ENCODE measurements at regions not wholly inside any gene's neighbourhood (a gene's known extent, or its start where the extent isn't known, plus 50 kb on each side); places are given as distances from the start of the nearest gene placed in this dataset.
"Not testable (repeated sequence)": the region's sequence is repeated elsewhere in the genome, so short reads cannot be mapped to it uniquely, and the experiment has no call there.

- DNase-seq (ENCODE audit: low read depth in 2 of 2), result no peak
Measured at GRCh38 chr2:234695981-234696380, 199.1 kb upstream of the ARL4C start.

GRCh38 chr2:234694244-234695013 is 197.5 kb upstream of the ARL4C start:
- DNase-seq (ENCODE audit: low read depth in 2 of 2), result no peak

GRCh38 chr2:234693681-234694190 is 196.9 kb upstream of the ARL4C start:
- not testable (repeated sequence) for DNase-seq (ENCODE audit: low read depth in 2 of 2)

- not testable (repeated sequence) for DNase-seq (ENCODE audit: low read depth in 2 of 2)
Measured at GRCh38 chr2:234693191-234693590, 196.3 kb upstream of the ARL4C start.

GRCh38 chr2:234691968-234692955 is 195.4 kb upstream of the ARL4C start:
- DNase-seq (ENCODE audit: low read depth in 2 of 2), result no peak

- no peak for DNase-seq (ENCODE audit: low read depth in 2 of 2)
Measured at GRCh38 chr2:234691214-234691575, 194.3 kb upstream of the ARL4C start.

- DNase-seq (ENCODE audit: low read depth in 2 of 2), result no peak
Measured at GRCh38 chr2:234690569-234691213, 193.8 kb upstream of the ARL4C start.

GRCh38 chr2:234689911-234690379 is 193.1 kb upstream of the ARL4C start:
- DNase-seq (ENCODE audit: low read depth in 2 of 2), result no peak

GRCh38 chr2:234687718-234688475 is 191.0 kb upstream of the ARL4C start:
- DNase-seq (ENCODE audit: low read depth in 2 of 2), result no peak

GRCh38 chr2:234686088-234686890 is 189.4 kb upstream of the ARL4C start:
- DNase-seq (ENCODE audit: low read depth in 2 of 2), result no peak

- DNase-seq (ENCODE audit: low read depth in 2 of 2), result no peak
Measured at GRCh38 chr2:234684466-234684865, 187.6 kb upstream of the ARL4C start.

GRCh38 chr2:234683950-234684349 is 187.1 kb upstream of the ARL4C start:
- no peak for DNase-seq (ENCODE audit: low read depth in 2 of 2)

- no peak for DNase-seq (ENCODE audit: low read depth in 2 of 2)
Measured at GRCh38 chr2:234682492-234683228, 185.8 kb upstream of the ARL4C start.

- no peak for DNase-seq (ENCODE audit: low read depth in 2 of 2)
Measured at GRCh38 chr2:234680688-234681619, 184.1 kb upstream of the ARL4C start.

GRCh38 chr2:234679741-234680687 is 183.1 kb upstream of the ARL4C start:
- no peak for DNase-seq (ENCODE audit: low read depth in 2 of 2)

GRCh38 chr2:234679301-234679740 is 182.4 kb upstream of the ARL4C start:
- no peak for DNase-seq (ENCODE audit: low read depth in 2 of 2)

- DNase-seq (ENCODE audit: low read depth in 2 of 2), result no peak
Measured at GRCh38 chr2:234678711-234679110, 181.8 kb upstream of the ARL4C start.

Data from stimulated activated CD8-positive, alpha-beta memory T cell treated with anti-CD3 and anti-CD28 coated beads, Interleukin-7, amount 100 ng/mL, for 4 hours (primary cell).